Heart left ventricle (tissue), 16 donors: ENCODE measurements at regions not wholly inside any gene's neighbourhood (a gene's known extent, or its start where the extent isn't known, plus 50 kb on each side); places are given as distances from the start of the nearest gene placed in this dataset.

ENCODE experiments used
- ATAC-seq, 4 donors: fragments of 200-7000 bp; cut with Tn5 transposase; one replicate each; pipeline ENCODE4 v1.9.1; 2020 to 2022; ENCODE audit warnings: moderate library complexity in 4 of 4, mild to moderate bottlenecking in 3 of 4, moderate number of reproducible peaks in 1 of 4
- DNase-seq, 5 donors: peaks; one replicate each; pipeline ENCODE4 v3.0.0-alpha.2; 2020
- H3K27ac ChIP-seq, 12 donors: fragments of 200-600 bp; sonication (generic) in 4 of 12; one replicate each; pipeline versions ENCODE4 v1.5.0 to v1.8.0; 2016 to 2022; ENCODE audit warnings: mild to moderate bottlenecking in 2 of 12
- H3K27me3 ChIP-seq, 9 donors: fragments of 200-600 bp; sonication (generic) in 2 of 9; one replicate each; pipeline versions ENCODE4 v1.5.1 to v1.8.0; 2016 to 2022; ENCODE audit warnings: mild to moderate bottlenecking in 3 of 9
- H3K36me3 ChIP-seq, 9 donors: fragments of 200-600 bp; sonication (generic) in 2 of 9; one replicate each; pipeline versions ENCODE4 v1.5.0 to v1.8.0; 2018 to 2022; ENCODE audit warnings: mild to moderate bottlenecking in 2 of 9
- H3K4me1 ChIP-seq, 12 donors: fragments of 200-600 bp; sonication (generic) in 4 of 12; one replicate each; pipeline versions ENCODE4 v1.5.0 to v1.8.0; 2016 to 2022; ENCODE audit warnings: mild to moderate bottlenecking in 3 of 12
- H3K4me3 ChIP-seq, 12 donors: fragments of 200-600 bp; sonication (generic) in 4 of 12; one replicate each; pipeline versions ENCODE4 v1.5.0 to v1.8.0; 2017 to 2022; ENCODE audit warnings: mild to moderate bottlenecking in 9 of 12, moderate library complexity in 4 of 12
- H3K9me3 ChIP-seq, 12 donors: fragments of 200-600 bp; sonication (generic) in 4 of 12; one replicate each; pipeline versions ENCODE4 v1.5.0 to v1.8.0; 2016 to 2022; ENCODE audit warnings: mild to moderate bottlenecking in 1 of 12
- POLR2A ChIP-seq, 2 donors: fragments of 450-650 bp; IDR thresholded peaks; one replicate each; pipeline ENCODE4 v1.6.1; 2017; ENCODE audit warnings: antibody characterized with exemption in 2 of 2, mild to moderate bottlenecking in 2 of 2, moderate library complexity in 2 of 2
- WGBS, 4 donors: extraction: QIAGEN DNeasy Blood & Tissue Kit in 2 of 4; methylation state at CpG; one replicate each; pipeline versions ENCODE4 v1.1.5 to v1.1.7; 2013 to 2018; 5-methylcytosine and 5-hydroxymethylcytosine counted together
- intact Hi-C, 10 donors: fragments of 100-400 bp; cut with DNase I; formaldehyde crosslinking; loops; one replicate each; pipeline versions ENCODE4 v1.11.1 to v1.14.2; 2022
- TF ChIP-seq, protein P1 (sequence below), 12 donors: fragments of 200-600 bp; sonication (generic) in 4 of 12; IDR thresholded peaks; one replicate each; pipeline versions ENCODE4 v1.5.0 to v1.8.0; 2018 to 2022; ENCODE audit warnings: antibody characterized with exemption in 12 of 12, mild to moderate bottlenecking in 5 of 12
- donor health status: ischemic (EF 13 %, LVEDD 7.1; RV severe dilation, severe dysfunction).
- donor health status: healthy with polysubstance abuse.
- donor health status: DM: no; HTN: yes; CAD: no.
- donor health status: DM: no; HTN: no; CAD: no.
- donor health status: ischemic (EF 25% LVEDD 6.9; RV normal size, moderate dysfunction).
- donor health status: ischemic (EF 25% LVEDD 5.7; RV mildly dilated, moderate dysfunction).
- donor health status: healthy.
- donor health status: DM: yes; HTN: yes; CAD: no.
- donor health status: ischemic (EF 35%, LVEDD 5.7; RV mildly dilated, moderate dysfunction).
- donor health status: nonischemic (EF 11% LVEDD 7.7; RV severe dilation, severe dysfunction).
- donor health status: DM: yes; HTN: yes; CAD: no.
- donor health status: PGD.
- donor health status: ischemic (EF 29% LVEDD 5.4; RV normal size, mild dysfunction).
- donor health status: nonischemic (EF 23%, LVEDD 6.1; RV moderate dilation, normal function).

- no peak for DNase-seq
- Histone ChIP-seq H3K27ac (no peak overlapping the region), H3K4me3 (no peak overlapping the region), H3K27me3 (no peaks in the 10 kb centered on the region), H3K9me3 (peaks cover 0 to 8% (median 0%) of the 10 kb centered on the region in 12 donors), H3K36me3 (no peaks in the 10 kb centered on the region), H3K4me1 (peaks cover 0 to 8% (median 0%) of the 10 kb centered on the region in 12 donors)
- no peak for ATAC-seq
- TF ChIP-seq POLR2A (IDR thresholded peaks at IDR 0.05), result no peak
- TF ChIP-seq, protein P1, sequence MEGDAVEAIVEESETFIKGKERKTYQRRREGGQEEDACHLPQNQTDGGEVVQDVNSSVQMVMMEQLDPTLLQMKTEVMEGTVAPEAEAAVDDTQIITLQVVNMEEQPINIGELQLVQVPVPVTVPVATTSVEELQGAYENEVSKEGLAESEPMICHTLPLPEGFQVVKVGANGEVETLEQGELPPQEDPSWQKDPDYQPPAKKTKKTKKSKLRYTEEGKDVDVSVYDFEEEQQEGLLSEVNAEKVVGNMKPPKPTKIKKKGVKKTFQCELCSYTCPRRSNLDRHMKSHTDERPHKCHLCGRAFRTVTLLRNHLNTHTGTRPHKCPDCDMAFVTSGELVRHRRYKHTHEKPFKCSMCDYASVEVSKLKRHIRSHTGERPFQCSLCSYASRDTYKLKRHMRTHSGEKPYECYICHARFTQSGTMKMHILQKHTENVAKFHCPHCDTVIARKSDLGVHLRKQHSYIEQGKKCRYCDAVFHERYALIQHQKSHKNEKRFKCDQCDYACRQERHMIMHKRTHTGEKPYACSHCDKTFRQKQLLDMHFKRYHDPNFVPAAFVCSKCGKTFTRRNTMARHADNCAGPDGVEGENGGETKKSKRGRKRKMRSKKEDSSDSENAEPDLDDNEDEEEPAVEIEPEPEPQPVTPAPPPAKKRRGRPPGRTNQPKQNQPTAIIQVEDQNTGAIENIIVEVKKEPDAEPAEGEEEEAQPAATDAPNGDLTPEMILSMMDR (IDR thresholded peaks at IDR 0.05), result no peak
- 65 to 79% (median 72%) methylated on average over 3 of the region's 3 CpGs for WGBS, 4 donors
- intact Hi-C loops, result no loop called here
These were observed 162.0 kb upstream of the MAGI2 start for GRCh38 chr7:79615466-79615865.

DNA sequence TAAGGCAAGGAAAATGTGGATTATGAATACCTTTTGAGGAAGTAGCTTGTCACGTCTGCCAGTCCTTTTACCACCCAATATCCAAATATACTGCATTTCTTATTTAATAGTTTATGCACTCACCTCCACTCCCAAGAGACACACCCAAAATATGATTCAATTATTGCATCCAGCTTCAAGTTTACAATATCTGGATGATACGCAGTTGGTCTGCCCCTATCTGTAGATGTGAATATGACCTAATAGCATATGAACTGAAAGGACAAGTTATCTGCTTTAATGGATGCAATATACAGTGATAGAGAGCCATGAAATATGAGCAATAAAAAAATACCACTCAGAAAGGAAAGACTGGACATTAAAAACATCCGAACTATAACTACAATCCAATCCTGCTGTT, 159.4 kb upstream of the MAGI2 start:
- Histone ChIP-seq H3K27ac (no peak overlapping the region), H3K4me3 (no peak overlapping the region), H3K36me3 (no peaks in the 10 kb centered on the region), H3K9me3 (peaks cover 0 to 8% (median 0%) of the 10 kb centered on the region in 12 donors), H3K4me1 (peaks cover 0 to 8% (median 0%) of the 10 kb centered on the region in 12 donors), H3K27me3 (no peaks in the 10 kb centered on the region)
- ATAC-seq (no peak), DNase-seq (no peak)
- 85 to 89% (median 87%) methylated on average over 3 of the region's 3 CpGs for WGBS, 4 donors
- no peak for TF ChIP-seq POLR2A (IDR thresholded peaks at IDR 0.05)
- TF ChIP-seq, protein P1 (IDR thresholded peaks at IDR 0.05), result no peak
- intact Hi-C loops, result no loop called here

DNA sequence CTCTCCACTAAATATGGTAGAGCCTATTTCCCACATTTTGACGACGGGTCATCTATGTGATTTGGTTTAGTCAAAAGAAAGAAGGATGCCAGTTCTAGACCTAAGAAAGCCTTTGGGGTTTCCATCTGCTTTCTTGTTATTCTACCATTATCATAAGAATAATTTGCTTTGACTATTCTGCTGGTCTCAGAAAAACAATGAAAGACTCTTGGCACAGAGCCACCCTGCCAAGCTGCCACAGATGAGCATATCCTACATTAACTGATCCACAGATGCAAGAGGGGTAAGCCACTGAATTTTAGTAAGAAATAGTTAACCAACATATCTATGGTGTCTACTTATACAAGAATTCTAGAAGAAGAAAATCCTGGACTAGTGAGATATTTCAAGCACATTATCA, 158.6 kb upstream of the MAGI2 start:
- 76 to 90% (median 81%) methylated on average over 2 of the region's 2 CpGs for WGBS, 4 donors
- no peak overlapping the region for H3K4me3 ChIP-seq
- H3K27ac ChIP-seq, result no peak overlapping the region
- H3K9me3 ChIP-seq, result peaks cover 0 to 8% (median 0%) of the 10 kb centered on the region in 12 donors
- DNase-seq (no peak), ATAC-seq (no peak)
- H3K4me1 ChIP-seq, result peaks cover 0 to 8% (median 0%) of the 10 kb centered on the region in 12 donors
- TF ChIP-seq, protein P1 (IDR thresholded peaks at IDR 0.05), result no peak
- no peak for TF ChIP-seq POLR2A (IDR thresholded peaks at IDR 0.05)
- no peaks in the 10 kb centered on the region for H3K36me3 ChIP-seq
- no peaks in the 10 kb centered on the region for H3K27me3 ChIP-seq
- intact Hi-C loops, result no loop called here

GRCh38 chr7:79610748-79611304, 157.4 kb upstream of the MAGI2 start:
- Histone ChIP-seq H3K27me3 (no peaks in the 10 kb centered on the region), H3K9me3 (no peaks in the 10 kb centered on the region), H3K4me1 (peaks cover 0 to 8% (median 0%) of the 10 kb centered on the region in 12 donors), H3K36me3 (no peaks in the 10 kb centered on the region), H3K27ac (peak overlapping the region in 1 of 12 donors; percentile 39), H3K4me3 (no peak overlapping the region)
- ATAC-seq (peak; percentile 86 to 99 (median 94)), DNase-seq (no peak)
- intact Hi-C loops, result no loop called here
- 26 to 29% (median 26%) methylated on average over 3 of the region's 3 CpGs for WGBS, 4 donors
- TF ChIP-seq POLR2A (IDR thresholded peaks at IDR 0.05), result no peak
- TF ChIP-seq, protein P1 (IDR thresholded peaks at IDR 0.05), result no peak
